A549 (cell line): ENCODE measurements at regions not wholly inside any gene's neighbourhood (a gene's known extent, or its start where the extent isn't known, plus 50 kb on each side); places are given as distances from the start of the nearest gene placed in this dataset.
"Not testable (repeated sequence)": the region's sequence is repeated elsewhere in the genome, so short reads cannot be mapped to it uniquely, and the experiment has no call there.

Experiments used
- ATAC-seq, 2 experiments: fragments of 200-7000 bp in 1 of 2; fragments of >200 bp in 1 of 2; cut with Nextera tagmentation in 1 of 2; cut with Tn5 transposase in 1 of 2; 3 replicates each; pipeline versions ENCODE4 v1.8.0 to v1.9.1; 2018 to 2020; ENCODE audit warnings: mild to moderate bottlenecking in 1 of 2, moderate library complexity in 1 of 2
- CTCF ChIA-PET: fragments of 300-600 bp; sonication (Branson Sonifier 250); formaldehyde crosslinking; extraction: SDS; loops from one replicate; lab custom pipeline; 2021; ENCODE audit warnings: antibody characterized with exemption, inconsistent platforms; lab: Yijun Ruan, JAX
- POLR2A ChIA-PET: fragments of 350-600 bp; formaldehyde crosslinking; extraction: SDS; loops from one replicate; lab custom pipeline; 2021; ENCODE audit warnings: antibody characterized with exemption, inconsistent platforms; lab: Yijun Ruan, JAX
- DNase-seq, 2 experiments: peaks; one replicate each; pipeline versions ENCODE4 v3.0.0 to v3.0.0-alpha.2; 2011 to 2016; ENCODE audit warnings: low read depth in 1 of 2, low spot score in 1 of 2
- FAIRE-seq: peaks from 2 replicates; lab custom pipeline; 2011; peaks lifted over from hg19 to GRCh38; lab: Jason Lieb, UNC
- H3K27ac ChIP-seq, 2 experiments: fragments of >200 bp; sonication (Bioruptor Twin); formaldehyde crosslinking; 3 replicates each; pipeline ENCODE4 v1.5.1; 2016 to 2017
- H3K4me1 ChIP-seq: fragments of >200 bp; sonication (Bioruptor Twin); formaldehyde crosslinking; 3 replicates; pipeline ENCODE4 v1.6.1; 2016
- H3K4me2 ChIP-seq: fragments of >200 bp; sonication (Bioruptor Twin); formaldehyde crosslinking; 3 replicates; pipeline ENCODE4 v1.6.1; 2016
- H3K4me3 ChIP-seq: fragments of >200 bp; sonication (Bioruptor Twin); formaldehyde crosslinking; 3 replicates; pipeline ENCODE4 v1.5.1; 2016
- H3K9me3 ChIP-seq: fragments of >200 bp; sonication (Bioruptor Twin); formaldehyde crosslinking; 3 replicates; pipeline ENCODE4 v1.6.1; 2016
- WGBS: methylation state at CpG from one replicate; pipeline ENCODE4 v1.1.6; 2017; ENCODE audit errors: missing lambda C conversion rate; 5-methylcytosine and 5-hydroxymethylcytosine counted together
- TF ChIP-seq, protein P1 (sequence below): fragments of 450-650 bp; IDR thresholded peaks from 2 replicates; pipeline ENCODE4 v1.6.1; 2014; ENCODE audit warnings: antibody characterized with exemption

DNA sequence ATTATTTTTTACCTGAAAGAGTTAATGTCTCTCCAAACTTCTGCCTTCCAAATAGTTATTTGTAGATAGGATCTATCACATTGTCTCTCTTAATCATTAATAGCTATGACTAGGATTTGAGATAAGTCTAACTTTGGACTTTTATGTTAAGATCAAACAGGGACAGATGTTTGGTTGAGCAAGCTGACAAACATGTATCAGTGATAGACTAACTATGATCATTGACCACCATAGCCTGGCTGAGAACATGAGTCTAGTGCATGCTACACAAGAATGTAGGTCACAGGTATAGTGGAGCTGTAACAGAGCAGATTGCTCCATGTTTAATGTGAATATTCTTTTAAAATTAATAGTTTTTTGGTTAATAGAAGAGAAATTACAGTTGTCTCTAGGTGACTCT, 52.0 kb downstream of the SYT15B start:
- CTCF ChIA-PET, FAIRE-seq: not testable (repeated sequence)

DNA sequence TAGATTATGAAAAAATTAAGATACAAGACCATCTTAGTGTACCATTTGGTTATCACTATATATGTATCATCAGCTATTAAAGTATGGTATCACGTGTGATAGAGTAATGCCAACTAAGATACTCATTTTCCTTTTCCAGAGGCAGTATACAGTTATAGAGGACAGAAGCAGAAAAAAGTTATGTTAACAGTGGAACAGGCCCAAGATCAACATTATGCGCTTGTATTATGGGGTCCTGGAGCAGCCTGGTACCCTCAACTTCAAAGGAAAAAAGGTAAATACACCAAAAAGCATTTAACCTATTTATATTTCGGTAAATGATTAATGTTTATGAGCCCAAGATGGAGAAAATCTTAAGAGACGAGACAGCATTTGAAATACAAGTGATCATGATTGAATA, 52.9 kb downstream of the SYT15B start:
- POLR2A ChIA-PET, H3K9me3 ChIP-seq, H3K4me1 ChIP-seq, CTCF ChIA-PET, H3K4me3 ChIP-seq, ATAC-seq, FAIRE-seq, H3K27ac ChIP-seq, H3K4me2 ChIP-seq, DNase-seq: not testable (repeated sequence)
- WGBS = no CpG with 5 or more reads among the region's 4 CpGs

More for the DNA sequence above, 52.0 kb downstream of the SYT15B start:
- peak in 1 of 2 experiments; percentile 45; a peak in 2 of 6 replicates for ATAC-seq
- H3K27ac ChIP-seq, DNase-seq, H3K4me2 ChIP-seq, H3K4me3 ChIP-seq, H3K9me3 ChIP-seq, POLR2A ChIA-PET, H3K4me1 ChIP-seq: not testable (repeated sequence)

DNA sequence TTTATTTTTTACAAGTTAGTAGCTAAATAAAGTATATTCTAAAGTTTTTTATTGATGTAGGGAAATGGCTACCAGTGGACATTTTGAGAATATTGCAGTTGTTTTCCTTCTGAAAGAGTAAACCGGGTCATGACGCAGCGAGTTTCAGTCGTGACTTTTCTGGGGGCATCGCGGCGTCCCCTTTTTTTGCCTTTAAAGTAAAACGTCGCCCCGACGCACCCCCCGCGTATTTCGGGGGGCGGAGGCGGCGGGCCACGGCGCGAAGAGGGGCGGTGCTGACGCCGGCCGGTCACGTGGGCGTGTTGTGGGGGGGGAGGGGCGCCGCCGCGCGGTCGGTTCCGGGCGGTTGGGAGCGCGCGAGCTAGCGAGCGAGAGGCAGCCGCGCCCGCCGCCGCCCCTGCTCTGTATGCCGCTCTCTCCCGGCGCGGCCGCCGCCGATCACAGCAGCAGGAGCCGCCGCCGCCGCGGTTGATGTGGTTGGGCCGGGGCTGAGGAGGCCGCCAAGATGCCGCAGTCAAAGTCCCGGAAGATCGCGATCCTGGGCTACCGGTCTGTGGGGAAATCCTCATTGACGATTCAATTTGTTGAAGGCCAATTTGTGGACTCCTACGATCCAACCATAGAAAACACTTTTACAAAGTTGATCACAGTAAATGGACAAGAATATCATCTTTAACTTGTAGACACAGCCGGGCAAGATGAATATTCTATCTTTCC, 57.5 kb downstream of the SYT15B start:
- Histone ChIP-seq H3K27ac (peak overlapping the region; percentile 73 to 79), H3K4me2 (peak overlapping the region; percentile 51; the same call in 2 of the 3 replicates), H3K4me3 (peak overlapping the region; percentile 45)
- H3K4me1 ChIP-seq, FAIRE-seq, POLR2A ChIA-PET, H3K9me3 ChIP-seq, DNase-seq, CTCF ChIA-PET: not testable (repeated sequence)
- peak; percentile 98 for ATAC-seq
- WGBS = 0% methylated on average over 7 of the region's 66 CpGs
- TF ChIP-seq, protein P1, sequence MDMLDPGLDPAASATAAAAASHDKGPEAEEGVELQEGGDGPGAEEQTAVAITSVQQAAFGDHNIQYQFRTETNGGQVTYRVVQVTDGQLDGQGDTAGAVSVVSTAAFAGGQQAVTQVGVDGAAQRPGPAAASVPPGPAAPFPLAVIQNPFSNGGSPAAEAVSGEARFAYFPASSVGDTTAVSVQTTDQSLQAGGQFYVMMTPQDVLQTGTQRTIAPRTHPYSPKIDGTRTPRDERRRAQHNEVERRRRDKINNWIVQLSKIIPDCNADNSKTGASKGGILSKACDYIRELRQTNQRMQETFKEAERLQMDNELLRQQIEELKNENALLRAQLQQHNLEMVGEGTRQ = 0 out of 2 replicates have a peak, but pooled peaks have one; percentile 30

DNA sequence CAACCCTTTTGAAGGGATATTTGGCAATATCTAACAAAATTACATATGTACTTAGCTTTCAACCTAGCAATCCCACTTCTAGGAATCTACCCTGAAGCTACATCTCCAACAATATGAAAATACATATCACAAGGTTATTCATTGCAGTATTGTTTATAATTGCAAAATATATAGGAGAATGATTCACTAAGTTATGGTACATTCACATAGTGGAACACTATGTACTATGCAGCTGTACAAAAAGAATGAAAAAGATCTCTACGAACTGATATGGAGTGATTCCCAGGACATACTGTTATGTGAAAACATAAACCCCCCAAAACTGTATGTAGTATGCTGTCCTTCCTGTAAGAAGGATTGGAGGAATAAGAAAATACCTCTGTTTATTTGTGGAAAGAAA, 62.1 kb downstream of the SYT15B start:
- H3K9me3 ChIP-seq, H3K4me1 ChIP-seq, H3K4me2 ChIP-seq, FAIRE-seq, POLR2A ChIA-PET, H3K4me3 ChIP-seq, ATAC-seq, DNase-seq, CTCF ChIA-PET: not testable (repeated sequence)
- WGBS = 21% methylated on average over 1 of the region's 1 CpG
- peak overlapping the region in 1 of 2 experiments; percentile 56; a peak in 1 of 6 replicates for H3K27ac ChIP-seq

DNA sequence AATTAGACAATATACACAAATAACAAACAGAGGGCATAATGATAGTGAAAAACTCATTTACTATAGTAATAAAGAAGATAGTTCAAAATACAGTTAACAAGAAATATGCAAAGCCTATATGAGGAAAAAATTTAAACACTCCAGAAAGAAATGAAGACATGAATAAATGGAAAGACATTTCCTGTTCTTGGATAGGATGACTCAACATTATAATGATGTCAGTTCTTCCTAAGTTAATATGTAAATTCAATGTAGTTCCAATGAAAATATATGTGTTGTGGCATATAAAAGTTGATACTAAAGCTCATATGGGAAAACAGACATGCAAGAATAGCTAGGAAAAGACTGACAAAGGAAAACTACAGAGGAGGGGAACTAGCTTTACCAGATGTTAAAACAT, 63.5 kb downstream of the SYT15B start:
- POLR2A ChIA-PET, H3K9me3 ChIP-seq, H3K4me2 ChIP-seq, ATAC-seq, CTCF ChIA-PET, DNase-seq, H3K4me3 ChIP-seq, FAIRE-seq, H3K4me1 ChIP-seq, H3K27ac ChIP-seq: not testable (repeated sequence)

DNA sequence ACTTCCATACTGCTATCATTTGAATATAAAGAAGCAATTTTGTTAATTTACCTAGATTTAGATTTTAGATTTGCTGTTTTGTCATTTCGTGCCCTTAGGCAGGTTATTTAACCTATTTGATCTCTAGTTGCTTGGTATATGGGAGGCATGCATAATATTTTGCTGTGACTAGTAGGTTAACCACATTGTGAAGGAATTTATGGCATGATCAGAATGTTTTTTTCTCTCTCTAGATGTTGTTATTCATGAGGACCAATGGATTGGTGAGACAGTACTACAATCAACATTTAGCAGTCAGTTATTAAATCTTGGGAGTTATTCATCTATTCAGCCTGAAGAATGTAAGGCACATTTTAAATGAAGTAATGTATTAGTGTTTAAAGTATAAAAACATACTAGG, 67.2 kb downstream of the SYT15B start:
- H3K4me3 ChIP-seq, H3K9me3 ChIP-seq, H3K4me1 ChIP-seq, FAIRE-seq, POLR2A ChIA-PET, DNase-seq, H3K27ac ChIP-seq, CTCF ChIA-PET: not testable (repeated sequence)
- 0% methylated on average over 1 of the region's 1 CpG for WGBS
- peak overlapping the region; percentile 37; the same call in 1 of the 3 replicates for H3K4me2 ChIP-seq
- peak; percentile 64 to 82; a peak in 4 of 6 replicates for ATAC-seq

DNA sequence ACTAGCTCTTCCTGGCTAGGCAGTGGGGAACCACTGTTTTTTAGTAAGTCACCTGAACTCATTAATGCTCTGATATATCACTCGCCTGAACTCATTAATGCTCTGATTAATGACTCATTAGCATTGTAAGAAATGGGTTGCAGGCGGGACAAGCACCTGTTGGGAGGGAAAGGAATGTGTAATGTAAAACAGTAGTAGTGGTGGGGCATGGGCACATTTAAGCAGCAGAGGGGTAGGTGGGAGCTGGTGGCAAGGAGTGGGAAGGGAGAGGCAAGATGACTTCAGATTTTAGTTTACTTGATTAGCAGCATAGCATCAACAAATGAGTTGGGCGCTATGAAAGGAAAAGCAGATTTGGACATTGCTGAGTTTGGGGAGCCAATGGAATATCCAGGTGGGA, 68.2 kb downstream of the SYT15B start:
- DNase-seq, POLR2A ChIA-PET, H3K4me2 ChIP-seq, H3K4me3 ChIP-seq, H3K4me1 ChIP-seq, H3K9me3 ChIP-seq, ATAC-seq, CTCF ChIA-PET, FAIRE-seq, H3K27ac ChIP-seq: not testable (repeated sequence)
- WGBS = 88% methylated on average over 2 of the region's 3 CpGs

DNA sequence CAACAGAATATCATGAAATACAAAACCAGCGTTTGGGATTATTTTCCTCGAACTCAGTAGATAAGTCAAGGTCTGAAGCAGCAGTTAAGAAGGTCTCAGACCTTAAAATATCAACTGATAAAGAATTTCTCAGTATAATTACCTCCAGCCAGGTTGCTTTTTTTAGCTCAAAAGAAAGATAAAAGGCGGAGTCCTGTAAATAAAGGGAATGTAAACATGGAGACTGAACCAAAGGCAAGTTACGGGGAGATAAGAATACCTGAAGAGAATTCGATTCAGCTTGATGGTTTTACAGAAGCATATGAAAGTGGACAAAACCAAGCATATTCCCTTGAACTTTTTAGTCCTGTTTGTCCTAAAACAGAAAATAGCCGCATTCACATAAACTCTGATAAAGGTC, 73.1 kb downstream of the SYT15B start:
- H3K4me1 ChIP-seq, H3K4me2 ChIP-seq, H3K4me3 ChIP-seq, FAIRE-seq, CTCF ChIA-PET, H3K27ac ChIP-seq, H3K9me3 ChIP-seq, POLR2A ChIA-PET, DNase-seq, ATAC-seq: not testable (repeated sequence)
- 79% methylated on average over 2 of the region's 6 CpGs for WGBS

DNA sequence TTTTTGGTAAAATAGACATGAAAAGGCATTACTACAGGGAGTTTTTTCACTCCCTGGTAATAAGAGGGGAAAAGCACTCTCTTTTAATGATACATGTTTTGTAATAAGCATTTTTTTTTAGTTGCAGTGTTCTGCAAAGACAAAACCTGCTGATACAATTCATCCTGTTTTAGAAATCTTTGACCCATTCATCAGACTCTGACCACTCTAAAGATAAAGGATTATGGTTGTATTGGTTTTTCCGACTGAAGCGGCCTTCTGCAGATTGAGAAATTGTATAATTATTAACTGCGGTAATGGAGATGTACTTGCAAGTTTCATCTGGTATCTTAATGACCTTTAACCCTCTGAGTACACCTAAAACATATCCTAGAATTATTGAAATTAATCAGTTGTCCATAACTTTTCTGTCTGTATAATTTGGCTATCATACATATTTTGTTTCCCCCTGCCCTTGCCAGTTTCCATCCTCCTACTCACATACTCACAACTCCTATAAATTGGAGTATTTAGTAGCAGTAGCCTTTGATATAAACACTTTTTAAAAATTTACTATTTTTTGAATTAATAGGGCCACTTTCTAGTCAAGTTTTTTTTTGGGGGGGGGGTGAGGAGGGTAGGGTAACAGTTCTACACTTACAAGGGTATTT, 79.4 kb downstream of the SYT15B start:
- H3K9me3 ChIP-seq, ATAC-seq, DNase-seq, H3K4me1 ChIP-seq, CTCF ChIA-PET, POLR2A ChIA-PET, H3K4me3 ChIP-seq, FAIRE-seq: not testable (repeated sequence)
- 20% methylated on average over 1 of the region's 3 CpGs for WGBS
- 0 out of 3 replicates have a peak overlapping the region, but pooled peaks have one; percentile 30 for H3K4me2 ChIP-seq
- H3K27ac ChIP-seq = 0 out of 6 replicates have a peak overlapping the region, but pooled peaks of 1 of the 2 experiments have one; percentile 8

DNA sequence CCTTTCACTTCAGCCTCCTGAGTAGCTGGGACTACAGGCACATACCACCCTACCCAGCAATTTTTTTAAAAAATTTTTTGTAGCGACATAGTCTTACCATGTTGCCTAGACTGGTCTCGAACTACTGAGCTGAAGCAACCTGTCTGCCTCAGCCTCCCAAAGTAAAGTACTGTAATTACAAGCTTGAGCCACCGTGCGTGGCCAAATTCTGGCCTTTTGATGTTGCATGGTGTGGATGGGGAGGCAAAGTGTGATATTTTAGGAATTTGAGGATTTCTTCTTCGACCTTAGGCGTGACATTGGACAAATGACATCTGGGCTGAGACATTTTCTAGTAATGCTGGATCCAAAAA, 81.8 kb downstream of the SYT15B start:
- H3K4me1 ChIP-seq, DNase-seq, H3K9me3 ChIP-seq, POLR2A ChIA-PET, H3K4me2 ChIP-seq, H3K4me3 ChIP-seq, FAIRE-seq, CTCF ChIA-PET, H3K27ac ChIP-seq: not testable (repeated sequence)
- ATAC-seq = peak in 1 of 2 experiments; percentile 71; a peak in 3 of 6 replicates
- WGBS = 80% methylated on average over 1 of the region's 6 CpGs
